ENCODE measurements at regions not wholly inside any gene's neighbourhood (a gene's known extent, or its start where the extent isn't known, plus 50 kb on each side); places are given as distances from the start of the nearest gene placed in this dataset.

DNA sequence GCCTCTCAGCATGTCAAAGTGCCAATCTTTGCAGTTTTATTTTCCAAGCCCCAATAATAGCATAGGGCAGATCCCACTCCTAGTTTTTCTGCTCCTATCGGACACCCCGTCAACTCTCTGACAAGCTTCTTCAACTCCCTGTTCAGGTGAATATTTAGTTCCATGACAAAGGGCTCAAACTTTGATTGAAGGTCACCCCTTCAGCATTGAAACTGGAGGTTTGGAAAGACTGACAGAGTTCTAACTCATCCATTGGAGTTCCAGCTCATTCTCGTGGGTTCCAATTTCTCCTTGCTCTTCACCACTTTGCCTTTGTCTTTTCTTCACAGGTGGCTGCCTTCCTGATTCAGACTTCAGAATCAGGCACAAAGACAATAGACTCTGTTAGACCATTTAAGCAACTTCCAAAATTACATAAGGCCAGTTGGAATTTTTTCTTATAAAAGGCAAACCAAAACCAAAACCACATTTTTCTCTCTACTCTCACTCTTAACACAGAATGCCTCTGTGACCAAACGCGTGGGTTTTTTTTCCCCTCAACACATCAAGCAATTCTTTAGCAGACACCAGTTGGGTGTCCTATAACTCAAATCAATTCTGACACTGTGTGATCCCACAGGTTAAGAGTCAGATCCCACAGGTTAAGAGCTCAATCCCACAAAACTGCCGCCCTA, 169.3 kb upstream of the USP25 start:
- TF ChIP-seq, protein P1, sequence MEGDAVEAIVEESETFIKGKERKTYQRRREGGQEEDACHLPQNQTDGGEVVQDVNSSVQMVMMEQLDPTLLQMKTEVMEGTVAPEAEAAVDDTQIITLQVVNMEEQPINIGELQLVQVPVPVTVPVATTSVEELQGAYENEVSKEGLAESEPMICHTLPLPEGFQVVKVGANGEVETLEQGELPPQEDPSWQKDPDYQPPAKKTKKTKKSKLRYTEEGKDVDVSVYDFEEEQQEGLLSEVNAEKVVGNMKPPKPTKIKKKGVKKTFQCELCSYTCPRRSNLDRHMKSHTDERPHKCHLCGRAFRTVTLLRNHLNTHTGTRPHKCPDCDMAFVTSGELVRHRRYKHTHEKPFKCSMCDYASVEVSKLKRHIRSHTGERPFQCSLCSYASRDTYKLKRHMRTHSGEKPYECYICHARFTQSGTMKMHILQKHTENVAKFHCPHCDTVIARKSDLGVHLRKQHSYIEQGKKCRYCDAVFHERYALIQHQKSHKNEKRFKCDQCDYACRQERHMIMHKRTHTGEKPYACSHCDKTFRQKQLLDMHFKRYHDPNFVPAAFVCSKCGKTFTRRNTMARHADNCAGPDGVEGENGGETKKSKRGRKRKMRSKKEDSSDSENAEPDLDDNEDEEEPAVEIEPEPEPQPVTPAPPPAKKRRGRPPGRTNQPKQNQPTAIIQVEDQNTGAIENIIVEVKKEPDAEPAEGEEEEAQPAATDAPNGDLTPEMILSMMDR (IDR thresholded peaks at IDR 0.05 in 2 of 3, conservative IDR thresholded peaks at IDR 0.05 in 1 of 3; ENCODE audit: control insufficient read depth in 2 of 3, extremely low read depth in 1 of 3, insufficient read depth in 1 of 3, low read depth in 3 of 3, low read length in 3 of 3) = no peak
- TF ChIP-seq CBX3 (IDR thresholded peaks at IDR 0.05; ENCODE audit: borderline replicate concordance, low read depth) (no peak), MEF2A (IDR thresholded peaks at IDR 0.05; ENCODE audit: insufficient read depth, low read depth, low read length) (no peak), HDGF (IDR thresholded peaks at IDR 0.05) (no peak)
